ENCODE measurements at regions not wholly inside any gene's neighbourhood (a gene's known extent, or its start where the extent isn't known, plus 50 kb on each side); places are given as distances from the start of the nearest gene placed in this dataset.

GRCh38 chr2:4427083-4427482 lies 723.7 kb downstream of the DCDC2C start:
- DNase-seq (ENCODE audit: low read depth): no peak
- TF ChIP-seq CTCF (IDR thresholded peaks at IDR 0.05; ENCODE audit: insufficient read depth, low read length, severe bottlenecking): no peak
- FAIRE-seq: no peak
- H3K27me3 ChIP-seq (ENCODE audit: control insufficient read depth, insufficient read depth, low read length): no peaks in the 10 kb centered on the region
- no peak overlapping the region for H3K4me3 ChIP-seq (ENCODE audit: low read depth, low read length)
- H3K36me3 ChIP-seq (ENCODE audit: control insufficient read depth, insufficient read depth, low read length): no peaks in the 10 kb centered on the region

- TF ChIP-seq CTCF (IDR thresholded peaks at IDR 0.05; ENCODE audit: insufficient read depth, low read length, severe bottlenecking): no peak
- FAIRE-seq (no peak), DNase-seq (ENCODE audit: low read depth) (peak; percentile 1)
- no peaks in the 10 kb centered on the region for H3K27me3 ChIP-seq (ENCODE audit: control insufficient read depth, insufficient read depth, low read length)
- H3K4me3 ChIP-seq (ENCODE audit: low read depth, low read length): no peak overlapping the region
- H3K36me3 ChIP-seq (ENCODE audit: control insufficient read depth, insufficient read depth, low read length): no peaks in the 10 kb centered on the region
Observed at GRCh38 chr2:4445821-4446220, 742.4 kb downstream of the DCDC2C start.

- DNase-seq (ENCODE audit: low read depth) (no peak), FAIRE-seq (no peak)
- no peaks in the 10 kb centered on the region for H3K36me3 ChIP-seq (ENCODE audit: control insufficient read depth, insufficient read depth, low read length)
- H3K27me3 ChIP-seq (ENCODE audit: control insufficient read depth, insufficient read depth, low read length): no peaks in the 10 kb centered on the region
- H3K4me3 ChIP-seq (ENCODE audit: low read depth, low read length): no peak overlapping the region
- TF ChIP-seq CTCF (IDR thresholded peaks at IDR 0.05; ENCODE audit: insufficient read depth, low read length, severe bottlenecking): no peak
Observed at GRCh38 chr2:4454907-4455306, 751.5 kb downstream of the DCDC2C start.

GRCh38 chr2:4455486-4456155 lies 752.2 kb downstream of the DCDC2C start:
- Histone ChIP-seq H3K27me3 (ENCODE audit: control insufficient read depth, insufficient read depth, low read length) (no peaks in the 10 kb centered on the region), H3K4me3 (ENCODE audit: low read depth, low read length) (no peak overlapping the region), H3K36me3 (ENCODE audit: control insufficient read depth, insufficient read depth, low read length) (no peaks in the 10 kb centered on the region)
- no peak for DNase-seq (ENCODE audit: low read depth)
- no peak for TF ChIP-seq CTCF (IDR thresholded peaks at IDR 0.05; ENCODE audit: insufficient read depth, low read length, severe bottlenecking)
- no peak for FAIRE-seq

GRCh38 chr2:4464634-4465266 lies 761.4 kb downstream of the DCDC2C start:
- Histone ChIP-seq H3K27me3 (ENCODE audit: control insufficient read depth, insufficient read depth, low read length) (no peaks in the 10 kb centered on the region), H3K4me3 (ENCODE audit: low read depth, low read length) (no peak overlapping the region), H3K36me3 (ENCODE audit: control insufficient read depth, insufficient read depth, low read length) (no peaks in the 10 kb centered on the region)
- FAIRE-seq: no peak
- DNase-seq (ENCODE audit: low read depth): no peak
- TF ChIP-seq CTCF (IDR thresholded peaks at IDR 0.05; ENCODE audit: insufficient read depth, low read length, severe bottlenecking): no peak

GRCh38 chr2:4465671-4466070 lies 762.3 kb downstream of the DCDC2C start:
- no peak for TF ChIP-seq CTCF (IDR thresholded peaks at IDR 0.05; ENCODE audit: insufficient read depth, low read length, severe bottlenecking)
- H3K4me3 ChIP-seq (ENCODE audit: low read depth, low read length): no peak overlapping the region
- no peaks in the 10 kb centered on the region for H3K27me3 ChIP-seq (ENCODE audit: control insufficient read depth, insufficient read depth, low read length)
- FAIRE-seq: no peak
- no peaks in the 10 kb centered on the region for H3K36me3 ChIP-seq (ENCODE audit: control insufficient read depth, insufficient read depth, low read length)
- DNase-seq (ENCODE audit: low read depth): no peak
